ENCODE measurements at regions not wholly inside any gene's neighbourhood (a gene's known extent, or its start where the extent isn't known, plus 50 kb on each side); places are given as distances from the start of the nearest gene placed in this dataset.

DNA sequence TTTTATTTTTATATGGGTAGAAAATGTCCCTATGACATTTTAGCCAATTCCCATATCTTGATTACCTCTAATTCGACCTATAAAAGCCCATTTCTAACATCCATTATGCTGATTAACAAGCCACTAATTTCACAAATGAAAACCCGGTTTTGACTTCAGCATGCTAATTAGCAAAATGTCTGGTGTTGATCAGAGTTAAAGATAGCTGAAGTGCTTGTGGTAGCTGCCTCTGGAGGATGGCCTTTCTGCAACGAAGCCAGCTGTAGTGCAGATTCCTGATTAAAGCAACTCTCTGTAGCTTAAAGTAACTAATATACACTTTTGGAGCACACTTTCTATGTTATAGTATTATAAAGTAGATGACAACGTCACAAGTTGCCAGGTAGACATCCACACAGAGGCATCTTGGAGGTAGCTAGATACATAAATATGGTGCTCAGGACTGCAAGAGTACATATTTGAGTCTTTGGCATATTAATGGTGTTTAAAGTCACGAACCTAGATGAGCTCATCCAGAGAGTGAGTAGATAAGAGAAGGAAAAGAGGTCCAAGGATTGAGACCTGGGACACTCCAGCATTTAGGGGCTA, 239.5 kb downstream of the BRINP2 start:
- TF ChIP-seq, protein P1, sequence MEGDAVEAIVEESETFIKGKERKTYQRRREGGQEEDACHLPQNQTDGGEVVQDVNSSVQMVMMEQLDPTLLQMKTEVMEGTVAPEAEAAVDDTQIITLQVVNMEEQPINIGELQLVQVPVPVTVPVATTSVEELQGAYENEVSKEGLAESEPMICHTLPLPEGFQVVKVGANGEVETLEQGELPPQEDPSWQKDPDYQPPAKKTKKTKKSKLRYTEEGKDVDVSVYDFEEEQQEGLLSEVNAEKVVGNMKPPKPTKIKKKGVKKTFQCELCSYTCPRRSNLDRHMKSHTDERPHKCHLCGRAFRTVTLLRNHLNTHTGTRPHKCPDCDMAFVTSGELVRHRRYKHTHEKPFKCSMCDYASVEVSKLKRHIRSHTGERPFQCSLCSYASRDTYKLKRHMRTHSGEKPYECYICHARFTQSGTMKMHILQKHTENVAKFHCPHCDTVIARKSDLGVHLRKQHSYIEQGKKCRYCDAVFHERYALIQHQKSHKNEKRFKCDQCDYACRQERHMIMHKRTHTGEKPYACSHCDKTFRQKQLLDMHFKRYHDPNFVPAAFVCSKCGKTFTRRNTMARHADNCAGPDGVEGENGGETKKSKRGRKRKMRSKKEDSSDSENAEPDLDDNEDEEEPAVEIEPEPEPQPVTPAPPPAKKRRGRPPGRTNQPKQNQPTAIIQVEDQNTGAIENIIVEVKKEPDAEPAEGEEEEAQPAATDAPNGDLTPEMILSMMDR (conservative IDR thresholded peaks at IDR 0.05; ENCODE audit: low read depth, low read length), result no peak
- no peak for TF ChIP-seq EZH2 (IDR thresholded peaks at IDR 0.05; ENCODE audit: low read length, unreplicated experiment)
- no peak for TF ChIP-seq EZH2phosphoT487 (IDR thresholded peaks at IDR 0.05; ENCODE audit: borderline replicate concordance, low read length)

Measured in PC-3 (cell line).